GM12878 (cell line): ENCODE measurements at regions not wholly inside any gene's neighbourhood (a gene's known extent, or its start where the extent isn't known, plus 50 kb on each side); places are given as distances from the start of the nearest gene placed in this dataset.

Experiments used
- BHLHE40 ChIP-seq, 2 experiments: fragments of 450-650 bp in 1 of 2; IDR thresholded peaks; 2 replicates each; pipeline ENCODE4 v1.6.1; 2011 to 2017; ENCODE audit warnings: low read depth in 2 of 2, borderline replicate concordance in 1 of 2, improper control_type of control experiment in 1 of 2, low read length in 1 of 2, mild to moderate bottlenecking in 1 of 2
- CEBPB ChIP-seq, 2 experiments: fragments of 150-350 bp in 1 of 2; IDR thresholded peaks; 2 replicates each; pipeline ENCODE4 v1.6.1; 2012 to 2014; ENCODE audit warnings: low read depth in 2 of 2, low read length in 2 of 2, borderline replicate concordance in 1 of 2, inconsistent platforms in 1 of 2
- CREM ChIP-seq: IDR thresholded peaks from 2 replicates; pipeline ENCODE4 v1.6.1; 2014; ENCODE audit warnings: antibody characterized with exemption, low read depth
- CUX1 ChIP-seq: IDR thresholded peaks from 2 replicates; pipeline ENCODE4 v1.6.1; 2012; ENCODE audit warnings: improper control_type of control experiment, low read depth, low read length; ENCODE audit not compliant: insufficient replicate concordance
- KDM1A ChIP-seq: fragments of 200-600 bp; sonication (generic); IDR thresholded peaks from 2 replicates; pipeline ENCODE4 v1.6.1; 2016; ENCODE audit warnings: borderline replicate concordance
- MXI1 ChIP-seq: fragments of 150-350 bp; IDR thresholded peaks from 2 replicates; pipeline ENCODE4 v1.6.1; 2011; ENCODE audit warnings: low read depth, mild to moderate bottlenecking, inconsistent platforms, low read length, improper control_type of control experiment
- NKRF ChIP-seq: fragments of 450-650 bp; conservative IDR thresholded peaks from 2 replicates; pipeline ENCODE4 v1.6.1; 2017; ENCODE audit warnings: mild to moderate bottlenecking, moderate library complexity
- NR2C2 ChIP-seq: IDR thresholded peaks from 2 replicates; pipeline ENCODE4 v1.6.1; 2011; ENCODE audit warnings: borderline replicate concordance, low read depth; ENCODE audit not compliant: control insufficient read depth, insufficient read length
- SIX5 ChIP-seq: IDR thresholded peaks from 2 replicates; pipeline ENCODE4 v1.6.1; 2011; ENCODE audit warnings: mild to moderate bottlenecking, low read depth, low read length, moderate library complexity; ENCODE audit not compliant: severe bottlenecking
- SPI1 ChIP-seq: IDR thresholded peaks from 2 replicates; pipeline ENCODE4 v1.6.1; 2011; ENCODE audit warnings: low read depth, mild to moderate bottlenecking, low read length, moderate library complexity, borderline replicate concordance; ENCODE audit not compliant: insufficient read depth
- SREBF1 ChIP-seq: IDR thresholded peaks from 2 replicates; pipeline ENCODE4 v1.6.1; 2012; ENCODE audit warnings: mild to moderate bottlenecking, low read length
- TCF3 ChIP-seq: IDR thresholded peaks from 2 replicates; pipeline ENCODE4 v1.6.1; 2012; ENCODE audit warnings: low read depth, mild to moderate bottlenecking, low read length, borderline replicate concordance; ENCODE audit not compliant: insufficient read depth
- WRNIP1 ChIP-seq: IDR thresholded peaks from 2 replicates; pipeline ENCODE4 v1.6.1; 2011; ENCODE audit warnings: low read depth, low read length, improper control_type of control experiment, borderline replicate concordance
- ZBTB11 ChIP-seq: fragments of 450-650 bp; formaldehyde crosslinking; IDR thresholded peaks from 2 replicates; pipeline ENCODE4 v1.5.0; 2022; ENCODE audit warnings: mild to moderate bottlenecking, missing genetic modification characterization
- ZNF207 ChIP-seq: fragments of 450-650 bp; IDR thresholded peaks from 2 replicates; pipeline ENCODE4 v1.6.1; 2014; ENCODE audit warnings: antibody characterized with exemption, mild to moderate bottlenecking, borderline replicate concordance

GRCh38 chr5:97355775-97356174, 172.7 kb upstream of the RIOK2 start (continued):
- TF ChIP-seq CUX1: no peak
- no peak for TF ChIP-seq SIX5
- no peak for TF ChIP-seq WRNIP1
- TF ChIP-seq SREBF1: no peak
- TF ChIP-seq ZNF207: no peak
- TF ChIP-seq SPI1: peak; percentile 62; the same call in 1 of the 2 replicates
- no peak for TF ChIP-seq NKRF
- TF ChIP-seq BHLHE40 (IDR thresholded peaks at IDR 0.05; ENCODE audit: borderline replicate concordance in 1 of 2, low read depth in 2 of 2, low read length in 1 of 2): peak in 1 of 2 experiments; percentile 39; a peak in 1 of 4 replicates
- TF ChIP-seq NR2C2: no peak
- TF ChIP-seq CREM: no peak
- TF ChIP-seq KDM1A: no peak
- TF ChIP-seq MXI1: 0 out of 2 replicates have a peak, but pooled peaks have one; percentile 11
- TF ChIP-seq TCF3: no peak
- no peak for TF ChIP-seq CEBPB (IDR thresholded peaks at IDR 0.05; ENCODE audit: borderline replicate concordance in 1 of 2, low read depth in 2 of 2, low read length in 2 of 2)
- TF ChIP-seq ZBTB11 (CRISPR knock-in tag): no peak
